WTC11 (cell line): ENCODE measurements at regions not wholly inside any gene's neighbourhood (a gene's known extent, or its start where the extent isn't known, plus 50 kb on each side); places are given as distances from the start of the nearest gene placed in this dataset.

Experiments
- CREB1 ChIP-seq: sonication (generic); formaldehyde crosslinking; IDR thresholded peaks from 2 replicates; pipeline ENCODE4 v1.8.0; 2023; ENCODE audit warnings: mild to moderate bottlenecking, missing genetic modification reagents
- ZNF263 ChIP-seq: sonication (generic); formaldehyde crosslinking; IDR thresholded peaks from 2 replicates; pipeline ENCODE4 v1.8.1; 2022; ENCODE audit warnings: low read depth, mild to moderate bottlenecking, moderate library complexity, missing genetic modification reagents
- TF ChIP-seq, protein P1 (sequence below): fragments of 200-600 bp; IDR thresholded peaks from 2 replicates; pipeline ENCODE4 v1.8.0; 2022; ENCODE audit warnings: antibody characterized with exemption
- TF ChIP-seq, protein P2 (sequence below): sonication (generic); formaldehyde crosslinking; conservative IDR thresholded peaks from 2 replicates; pipeline ENCODE4 v1.8.1; 2022; ENCODE audit warnings: mild to moderate bottlenecking, missing genetic modification reagents

DNA sequence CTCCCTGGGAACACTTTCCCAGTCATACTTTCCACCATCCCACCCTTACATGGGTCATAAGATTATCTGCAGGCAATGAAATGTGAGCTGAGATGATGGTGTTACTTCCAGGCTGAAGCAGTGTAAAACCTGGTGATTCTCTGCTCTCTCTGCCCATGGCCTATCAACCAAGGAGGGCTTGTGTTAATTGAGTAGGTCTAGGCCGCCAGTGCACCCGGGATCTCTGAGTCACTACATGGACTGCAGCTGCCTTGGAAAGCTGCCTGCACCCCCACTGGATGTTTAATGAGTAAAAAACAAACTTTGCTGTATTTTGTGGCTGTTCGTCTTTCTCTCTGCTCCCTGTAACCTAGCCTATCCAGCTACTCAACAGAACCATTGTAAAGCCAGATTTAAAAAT is 451.7 kb upstream of the SMIM21 start:
- TF ChIP-seq, protein P1, sequence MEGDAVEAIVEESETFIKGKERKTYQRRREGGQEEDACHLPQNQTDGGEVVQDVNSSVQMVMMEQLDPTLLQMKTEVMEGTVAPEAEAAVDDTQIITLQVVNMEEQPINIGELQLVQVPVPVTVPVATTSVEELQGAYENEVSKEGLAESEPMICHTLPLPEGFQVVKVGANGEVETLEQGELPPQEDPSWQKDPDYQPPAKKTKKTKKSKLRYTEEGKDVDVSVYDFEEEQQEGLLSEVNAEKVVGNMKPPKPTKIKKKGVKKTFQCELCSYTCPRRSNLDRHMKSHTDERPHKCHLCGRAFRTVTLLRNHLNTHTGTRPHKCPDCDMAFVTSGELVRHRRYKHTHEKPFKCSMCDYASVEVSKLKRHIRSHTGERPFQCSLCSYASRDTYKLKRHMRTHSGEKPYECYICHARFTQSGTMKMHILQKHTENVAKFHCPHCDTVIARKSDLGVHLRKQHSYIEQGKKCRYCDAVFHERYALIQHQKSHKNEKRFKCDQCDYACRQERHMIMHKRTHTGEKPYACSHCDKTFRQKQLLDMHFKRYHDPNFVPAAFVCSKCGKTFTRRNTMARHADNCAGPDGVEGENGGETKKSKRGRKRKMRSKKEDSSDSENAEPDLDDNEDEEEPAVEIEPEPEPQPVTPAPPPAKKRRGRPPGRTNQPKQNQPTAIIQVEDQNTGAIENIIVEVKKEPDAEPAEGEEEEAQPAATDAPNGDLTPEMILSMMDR: no peak
- TF ChIP-seq, protein P2, sequence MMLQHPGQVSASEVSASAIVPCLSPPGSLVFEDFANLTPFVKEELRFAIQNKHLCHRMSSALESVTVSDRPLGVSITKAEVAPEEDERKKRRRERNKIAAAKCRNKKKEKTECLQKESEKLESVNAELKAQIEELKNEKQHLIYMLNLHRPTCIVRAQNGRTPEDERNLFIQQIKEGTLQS (CRISPR knock-in tag): no peak
- no peak for TF ChIP-seq ZNF263 (CRISPR knock-in tag)
- TF ChIP-seq CREB1 (CRISPR knock-in tag): no peak
